Panc1 (cell line): ENCODE measurements at regions not wholly inside any gene's neighbourhood (a gene's known extent, or its start where the extent isn't known, plus 50 kb on each side); places are given as distances from the start of the nearest gene placed in this dataset.

Experiments used
- ATAC-seq: fragments of 200-7000 bp; cut with Tn5 transposase; 2 replicates; pipeline ENCODE4 v1.9.1; 2020; ENCODE audit warnings: mild to moderate bottlenecking, moderate library complexity
- BruUV-seq: library from RNA; stranded (reverse); fragments of 400-500 nt; replicated peaks from 2 replicates; lab custom pipeline; 2021; lab: Mats Ljungman, UMichigan
- CTCF ChIA-PET: fragments of 300-600 bp; sonication (Branson Sonifier 250); formaldehyde crosslinking; loops from one replicate; lab custom pipeline; 2022; ENCODE audit warnings: antibody characterized with exemption; lab: Charles Lee
- POLR2A ChIA-PET: fragments of 300-600 bp; sonication (Branson Sonifier 250); formaldehyde crosslinking; loops from one replicate; lab custom pipeline; 2022; ENCODE audit warnings: antibody characterized with exemption; lab: Charles Lee
- DNase-seq: peaks from one replicate; pipeline ENCODE4 v3.0.0-alpha.2; 2010; ENCODE audit warnings: low read depth, low spot score
- H3K27ac ChIP-seq: 2 replicates; pipeline ENCODE4 v1.5.1; 2011; ENCODE audit warnings: mild to moderate bottlenecking, low read length, inconsistent platforms
- H3K27me3 ChIP-seq: fragments of 200-500 bp; sonication (Bioruptor generic); 2 replicates; pipeline ENCODE4 v1.6.0; 2014; ENCODE audit warnings: low read length, inconsistent platforms; ENCODE audit not compliant: control insufficient read depth, insufficient read depth
- H3K36me3 ChIP-seq: fragments of 200-500 bp; sonication (Bioruptor generic); 2 replicates; pipeline ENCODE4 v1.5.1; 2014; ENCODE audit warnings: inconsistent platforms, mild to moderate bottlenecking, low read length, moderate library complexity; ENCODE audit not compliant: control insufficient read depth, insufficient read depth
- H3K4me1 ChIP-seq: 2 replicates; pipeline ENCODE4 v1.5.1; 2011; ENCODE audit warnings: inconsistent platforms, mild to moderate bottlenecking, low read length, moderate library complexity; ENCODE audit not compliant: control insufficient read depth, insufficient read depth
- H3K4me3 ChIP-seq, 2 experiments: 2 replicates each; pipeline ENCODE4 v1.5.1; 2011 to 2012; ENCODE audit warnings: low read depth in 2 of 2, low read length in 2 of 2, mild to moderate bottlenecking in 2 of 2, inconsistent platforms in 1 of 2, moderate library complexity in 1 of 2
- H3K9me3 ChIP-seq: fragments of 200-500 bp; sonication (Bioruptor generic); 2 replicates; pipeline ENCODE4 v1.5.1; 2014; ENCODE audit warnings: low read depth, mild to moderate bottlenecking, inconsistent platforms, low read length, moderate library complexity; ENCODE audit not compliant: control insufficient read depth, insufficient read depth
- POLR2AphosphoS5 ChIP-seq: IDR thresholded peaks from 2 replicates; pipeline ENCODE4 v1.6.1; 2012; ENCODE audit warnings: mild to moderate bottlenecking, low read depth, low read length, moderate library complexity
- REST ChIP-seq, 2 experiments: IDR thresholded peaks; 2 replicates each; pipeline ENCODE4 v1.6.1; 2011 to 2012; ENCODE audit warnings: low read depth in 2 of 2, control low read depth in 1 of 2, low read length in 1 of 2, mild to moderate bottlenecking in 1 of 2, moderate library complexity in 1 of 2; ENCODE audit not compliant: insufficient read depth in 1 of 2
- SIN3A ChIP-seq: IDR thresholded peaks from 2 replicates; pipeline ENCODE4 v1.6.1; 2012; ENCODE audit warnings: low read depth, mild to moderate bottlenecking, low read length, moderate library complexity, borderline replicate concordance; ENCODE audit not compliant: insufficient read depth
- TCF7L2 ChIP-seq: IDR thresholded peaks from 2 replicates; pipeline ENCODE4 v1.6.1; 2011; ENCODE audit warnings: mild to moderate bottlenecking, low read depth, low read length, inconsistent platforms
- in situ Hi-C: cut with HindIII; loops from 2 replicates; pipeline ENCODE4 v1.10.0; 2016; ENCODE audit warnings: low sequenced_read_pairs, low pct_unique_long_range_greater_than_20kb
- intact Hi-C: fragments of 100-400 bp; cut with micrococcal nuclease; formaldehyde crosslinking; loops from one replicate; pipeline ENCODE4 v1.10.0; 2022; ENCODE audit not compliant: unreplicated experiment
- TF ChIP-seq, protein P1 (sequence below): fragments of 450-650 bp; IDR thresholded peaks from 2 replicates; pipeline ENCODE4 v1.5.1; 2017; ENCODE audit warnings: mild to moderate bottlenecking

DNA sequence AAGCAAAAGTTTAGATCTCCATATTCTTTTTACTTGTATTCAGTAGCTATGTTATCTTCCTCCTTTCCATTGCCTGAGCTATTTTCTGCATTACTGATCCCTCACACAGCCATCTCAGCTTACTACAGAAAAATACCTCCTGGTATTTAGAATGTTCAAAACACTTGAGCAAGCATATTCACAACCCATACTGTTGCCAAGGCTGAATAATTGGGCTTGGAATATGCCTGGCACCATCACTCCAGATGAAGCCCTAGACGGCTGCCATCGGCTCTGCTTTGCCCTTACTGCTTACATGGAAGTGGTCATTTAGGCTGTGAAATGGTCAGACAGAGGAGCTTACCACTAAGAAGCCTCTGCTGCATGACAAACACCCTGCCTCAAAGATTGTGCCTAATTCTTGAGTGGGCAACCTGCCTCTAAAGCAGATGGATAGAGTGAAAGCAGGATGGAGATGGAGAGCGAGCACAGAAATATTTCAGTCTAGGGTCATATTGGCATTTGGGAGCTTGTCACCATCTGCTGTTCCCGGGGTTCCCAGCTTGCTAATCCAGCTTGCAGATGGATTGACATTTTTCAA lies 92.5 kb upstream of the TAS2R1 start:
- intact Hi-C loops (no loop called here), in situ Hi-C loops (no loop called here)
- ATAC-seq, result no peak
- no peaks in the 10 kb centered on the region for H3K9me3 ChIP-seq
- CTCF ChIA-PET, result no interaction called here
- POLR2A ChIA-PET, result interaction anchor here (0.6 kb wide), 1 partner anchor 335 kb away, joined by 4 read pairs; no protein-coding TSS in a partner anchor
- no peak overlapping the region for H3K4me3 ChIP-seq
- TF ChIP-seq TCF7L2 (no peak), SIN3A (no peak), REST (IDR thresholded peaks at IDR 0.05; ENCODE audit: insufficient read depth in 1 of 2, low read depth in 2 of 2, low read length in 1 of 2) (no peak), POLR2AphosphoS5 (no peak)
- TF ChIP-seq, protein P1, sequence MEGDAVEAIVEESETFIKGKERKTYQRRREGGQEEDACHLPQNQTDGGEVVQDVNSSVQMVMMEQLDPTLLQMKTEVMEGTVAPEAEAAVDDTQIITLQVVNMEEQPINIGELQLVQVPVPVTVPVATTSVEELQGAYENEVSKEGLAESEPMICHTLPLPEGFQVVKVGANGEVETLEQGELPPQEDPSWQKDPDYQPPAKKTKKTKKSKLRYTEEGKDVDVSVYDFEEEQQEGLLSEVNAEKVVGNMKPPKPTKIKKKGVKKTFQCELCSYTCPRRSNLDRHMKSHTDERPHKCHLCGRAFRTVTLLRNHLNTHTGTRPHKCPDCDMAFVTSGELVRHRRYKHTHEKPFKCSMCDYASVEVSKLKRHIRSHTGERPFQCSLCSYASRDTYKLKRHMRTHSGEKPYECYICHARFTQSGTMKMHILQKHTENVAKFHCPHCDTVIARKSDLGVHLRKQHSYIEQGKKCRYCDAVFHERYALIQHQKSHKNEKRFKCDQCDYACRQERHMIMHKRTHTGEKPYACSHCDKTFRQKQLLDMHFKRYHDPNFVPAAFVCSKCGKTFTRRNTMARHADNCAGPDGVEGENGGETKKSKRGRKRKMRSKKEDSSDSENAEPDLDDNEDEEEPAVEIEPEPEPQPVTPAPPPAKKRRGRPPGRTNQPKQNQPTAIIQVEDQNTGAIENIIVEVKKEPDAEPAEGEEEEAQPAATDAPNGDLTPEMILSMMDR, result no peak
- BruUV-seq, result no TSS peak
- H3K27me3 ChIP-seq, result no peaks in the 10 kb centered on the region
- no peaks in the 10 kb centered on the region for H3K4me1 ChIP-seq
- DNase-seq, result no peak
- H3K36me3 ChIP-seq, result no peaks in the 10 kb centered on the region
- no peak overlapping the region for H3K27ac ChIP-seq

GRCh38 chr5:9721161-9721560 lies 91.0 kb upstream of the TAS2R1 start:
- ChIA-PET CTCF (no interaction called here), POLR2A (no interaction called here)
- in situ Hi-C loops, result no loop called here

More at GRCh38 chr5:9721161-9721560, 91.0 kb upstream of the TAS2R1 start:
- ATAC-seq (no peak), DNase-seq (no peak)
- BruUV-seq, result no TSS peak
- Histone ChIP-seq H3K36me3 (no peaks in the 10 kb centered on the region), H3K4me1 (no peaks in the 10 kb centered on the region), H3K4me3 (no peak overlapping the region), H3K27me3 (no peaks in the 10 kb centered on the region), H3K27ac (no peak overlapping the region), H3K9me3 (no peaks in the 10 kb centered on the region)
- TF ChIP-seq TCF7L2 (no peak), REST (IDR thresholded peaks at IDR 0.05; ENCODE audit: insufficient read depth in 1 of 2, low read depth in 2 of 2, low read length in 1 of 2) (no peak), SIN3A (no peak), POLR2AphosphoS5 (no peak)
- TF ChIP-seq, protein P1, result no peak
- intact Hi-C loops, result no loop called here
